ENCODE measurements at regions not wholly inside any gene's neighbourhood (a gene's known extent, or its start where the extent isn't known, plus 50 kb on each side); places are given as distances from the start of the nearest gene placed in this dataset.

DNA sequence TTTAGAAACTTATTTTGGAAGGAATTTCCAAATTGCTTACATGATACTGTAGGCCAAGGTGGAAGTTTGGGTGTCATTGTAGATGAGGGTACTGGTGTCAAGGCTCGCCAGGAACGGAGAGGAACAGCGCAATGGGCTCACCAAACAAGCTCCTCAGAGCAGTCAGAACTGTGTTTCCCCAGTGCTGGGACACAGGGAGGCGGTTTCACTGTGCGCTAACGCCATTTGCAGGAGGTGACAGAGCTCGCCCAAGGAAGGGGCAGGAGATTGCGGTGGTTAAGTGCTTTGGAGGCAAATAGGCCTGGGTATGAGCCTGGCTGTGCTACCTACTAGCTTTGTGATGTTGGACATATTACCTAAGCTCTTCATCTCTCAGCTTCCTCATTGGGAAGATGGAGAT is 57.3 kb downstream of the HHEX start:
- H3K36me3 Mint-ChIP-seq: peaks cover 4 to 6% of the 10 kb centered on the region in 2 donors
- Histone ChIP-seq H3K27me3 (ENCODE audit: control insufficient read depth in 2 of 2, insufficient read depth in 2 of 2, low read length in 2 of 2) (no peaks in the 10 kb centered on the region), H3K27ac (ENCODE audit: low read depth in 1 of 2, low read length in 2 of 2) (peak overlapping the region in 1 of 2 donors; percentile 24), H3K4me2 (replicated peaks; ENCODE audit: extremely low read depth, low read length, poor library complexity, severe bottlenecking) (no peak overlapping the region), H3K79me2 (ENCODE audit: insufficient read depth, low read length) (no peaks in the 10 kb centered on the region), H3K4me1 (ENCODE audit: control insufficient read depth in 1 of 2, insufficient read depth in 2 of 2, low read length in 2 of 2) (peaks cover 43 to 47% of the 10 kb centered on the region in 2 donors), H2AFZ (ENCODE audit: insufficient read depth, low read depth, low read length, poor library complexity, severe bottlenecking) (no peak overlapping the region), H3K4me3 (replicated peaks in 1 of 3; ENCODE audit: low read depth in 2 of 3, low read length in 3 of 3) (no peak overlapping the region), H3K9ac (ENCODE audit: insufficient read depth, low read length, poor library complexity, severe bottlenecking) (no peak overlapping the region), H3K9me3 (replicated peaks in 1 of 2; ENCODE audit: control insufficient read depth in 1 of 2, insufficient read depth in 1 of 2, low read length in 2 of 2) (no peaks in the 10 kb centered on the region), H3K36me3 (replicated peaks in 1 of 2; ENCODE audit: control insufficient read depth in 1 of 2, insufficient read depth in 2 of 2, low read length in 2 of 2) (no peaks in the 10 kb centered on the region), H4K20me1 (ENCODE audit: insufficient read depth, low read length) (no peaks in the 10 kb centered on the region)
- peak overlapping the region in 4 of 7 donors; percentile 21 to 81 (median 58) for H3K27ac Mint-ChIP-seq
- H3K4me1 Mint-ChIP-seq: peaks cover 68% of the 10 kb centered on the region
- peaks cover 0 to 7% (median 2%) of the 10 kb centered on the region in 7 donors for H3K9me3 Mint-ChIP-seq
- intact Hi-C loops (cut with micrococcal nuclease): no loop called here
- peaks cover 0 to 5% (median 1%) of the 10 kb centered on the region in 3 donors for H3K27me3 Mint-ChIP-seq (ENCODE audit: low read depth in 3 of 3)
- TF ChIP-seq, protein P1, sequence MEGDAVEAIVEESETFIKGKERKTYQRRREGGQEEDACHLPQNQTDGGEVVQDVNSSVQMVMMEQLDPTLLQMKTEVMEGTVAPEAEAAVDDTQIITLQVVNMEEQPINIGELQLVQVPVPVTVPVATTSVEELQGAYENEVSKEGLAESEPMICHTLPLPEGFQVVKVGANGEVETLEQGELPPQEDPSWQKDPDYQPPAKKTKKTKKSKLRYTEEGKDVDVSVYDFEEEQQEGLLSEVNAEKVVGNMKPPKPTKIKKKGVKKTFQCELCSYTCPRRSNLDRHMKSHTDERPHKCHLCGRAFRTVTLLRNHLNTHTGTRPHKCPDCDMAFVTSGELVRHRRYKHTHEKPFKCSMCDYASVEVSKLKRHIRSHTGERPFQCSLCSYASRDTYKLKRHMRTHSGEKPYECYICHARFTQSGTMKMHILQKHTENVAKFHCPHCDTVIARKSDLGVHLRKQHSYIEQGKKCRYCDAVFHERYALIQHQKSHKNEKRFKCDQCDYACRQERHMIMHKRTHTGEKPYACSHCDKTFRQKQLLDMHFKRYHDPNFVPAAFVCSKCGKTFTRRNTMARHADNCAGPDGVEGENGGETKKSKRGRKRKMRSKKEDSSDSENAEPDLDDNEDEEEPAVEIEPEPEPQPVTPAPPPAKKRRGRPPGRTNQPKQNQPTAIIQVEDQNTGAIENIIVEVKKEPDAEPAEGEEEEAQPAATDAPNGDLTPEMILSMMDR (IDR thresholded peaks at IDR 0.05): no peak
- DNase-seq: no peak
- no CpG with 5 or more reads among the region's 8 CpGs for WGBS (ENCODE audit: insufficient coverage)
- H3K4me3 Mint-ChIP-seq: no peak overlapping the region

DNA sequence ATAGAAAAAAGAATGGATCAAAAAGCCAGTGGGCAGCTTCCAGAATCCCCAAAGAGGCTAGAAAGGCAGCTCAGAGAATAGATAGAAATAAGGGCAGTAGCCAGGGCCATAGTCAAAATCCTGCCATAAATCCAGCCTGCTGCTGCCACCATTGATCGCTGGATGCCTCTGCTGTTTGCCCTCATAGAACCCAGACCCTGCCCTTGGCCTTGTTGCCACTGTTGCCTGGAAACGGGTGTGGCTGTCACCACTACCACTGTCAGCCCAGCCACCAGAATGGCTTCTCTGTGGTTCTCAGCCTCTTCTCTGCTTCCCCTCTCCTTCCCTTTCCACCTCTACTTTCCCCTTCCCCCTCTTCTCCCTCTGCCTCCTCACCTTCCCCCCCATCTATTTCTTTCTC is 57.8 kb downstream of the HHEX start:
- Mint-ChIP-seq H3K4me3 (no peak overlapping the region), H3K4me1 (peaks cover 62% of the 10 kb centered on the region), H3K9me3 (peaks cover 0 to 6% (median 2%) of the 10 kb centered on the region in 7 donors), H3K27me3 (ENCODE audit: low read depth in 3 of 3) (peaks cover 0 to 5% (median 1%) of the 10 kb centered on the region in 3 donors), H3K27ac (peak overlapping the region; percentile 20 to 85 (median 78)), H3K36me3 (peaks cover 4 to 6% of the 10 kb centered on the region in 2 donors)
- peaks cover 38 to 41% of the 10 kb centered on the region in 2 donors for H3K4me1 ChIP-seq (ENCODE audit: control insufficient read depth in 1 of 2, insufficient read depth in 2 of 2, low read length in 2 of 2)
- WGBS (ENCODE audit: insufficient coverage): 73% methylated on average over 1 of the region's 2 CpGs
- DNase-seq: peak in 1 of 3 donors; percentile 44
- no peak overlapping the region for H3K4me3 ChIP-seq (replicated peaks in 1 of 3; ENCODE audit: low read depth in 2 of 3, low read length in 3 of 3)
- TF ChIP-seq, protein P1 (IDR thresholded peaks at IDR 0.05): no peak
- peak overlapping the region; percentile 5 for H3K4me2 ChIP-seq (replicated peaks; ENCODE audit: extremely low read depth, low read length, poor library complexity, severe bottlenecking)
- peak overlapping the region in 1 of 2 donors; percentile 24 for H3K27ac ChIP-seq (ENCODE audit: low read depth in 1 of 2, low read length in 2 of 2)
- H3K79me2 ChIP-seq (ENCODE audit: insufficient read depth, low read length): no peaks in the 10 kb centered on the region
- H3K9me3 ChIP-seq (replicated peaks in 1 of 2; ENCODE audit: control insufficient read depth in 1 of 2, insufficient read depth in 1 of 2, low read length in 2 of 2): no peaks in the 10 kb centered on the region
- H3K27me3 ChIP-seq (ENCODE audit: control insufficient read depth in 2 of 2, insufficient read depth in 2 of 2, low read length in 2 of 2): no peaks in the 10 kb centered on the region
- no peaks in the 10 kb centered on the region for H4K20me1 ChIP-seq (ENCODE audit: insufficient read depth, low read length)
- intact Hi-C loops (cut with micrococcal nuclease): no loop called here
- no peaks in the 10 kb centered on the region for H3K36me3 ChIP-seq (replicated peaks in 1 of 2; ENCODE audit: control insufficient read depth in 1 of 2, insufficient read depth in 2 of 2, low read length in 2 of 2)
- no peak overlapping the region for H3K9ac ChIP-seq (ENCODE audit: insufficient read depth, low read length, poor library complexity, severe bottlenecking)
- no peak overlapping the region for H2AFZ ChIP-seq (ENCODE audit: insufficient read depth, low read depth, low read length, poor library complexity, severe bottlenecking)

All from CD14-positive monocyte (primary cell).